Astrocyte (in vitro differentiated cells and primary cell): ENCODE measurements at regions not wholly inside any gene's neighbourhood (a gene's known extent, or its start where the extent isn't known, plus 50 kb on each side); places are given as distances from the start of the nearest gene placed in this dataset.

Experiments used
- CTCF ChIP-seq: IDR thresholded peaks from 2 replicates; pipeline ENCODE4 v1.5.1; 2011; ENCODE audit warnings: low read depth, mild to moderate bottlenecking, inconsistent platforms, low read length, moderate library complexity; ENCODE audit not compliant: insufficient read depth
- EZH2 ChIP-seq: IDR thresholded peaks from 2 replicates; pipeline ENCODE4 v1.6.1; 2012; ENCODE audit warnings: mild to moderate bottlenecking, low read length, inconsistent platforms; ENCODE audit not compliant: insufficient read depth

GRCh38 chr1:82706741-82707140 is 906.0 kb downstream of the ADGRL2 start:
- TF ChIP-seq CTCF (no peak), EZH2 (no peak)
